ENCODE measurements at regions not wholly inside any gene's neighbourhood (a gene's known extent, or its start where the extent isn't known, plus 50 kb on each side); places are given as distances from the start of the nearest gene placed in this dataset.

DNA sequence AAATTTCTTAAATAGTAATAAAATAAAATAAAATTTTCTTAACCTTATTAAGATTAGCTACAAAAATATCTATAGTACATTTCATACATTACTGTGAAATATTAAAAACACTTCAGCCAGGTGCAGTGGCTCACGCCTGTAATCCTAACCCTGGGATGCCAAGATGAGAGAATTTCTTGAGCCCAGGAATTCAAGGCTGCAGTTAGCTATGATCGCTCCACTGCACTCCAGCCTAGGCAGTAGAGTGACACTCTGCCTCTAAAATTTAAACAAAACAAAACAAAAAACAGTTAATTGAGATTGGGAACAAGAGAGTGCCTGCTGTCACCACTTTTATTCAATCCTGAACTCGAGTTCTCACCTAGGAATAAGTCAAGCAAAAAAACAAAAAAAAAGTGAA, 95.0 kb upstream of the CPNE8 start:
- Mint-ChIP-seq H3K27ac (no peak overlapping the region), H3K4me1 (no peaks in the 10 kb centered on the region), H3K9me3 (no peaks in the 10 kb centered on the region), H3K36me3 (no peaks in the 10 kb centered on the region), H3K27me3 (ENCODE audit: low read depth) (peaks cover 10% of the 10 kb centered on the region), H3K4me3 (no peak overlapping the region)
- TF ChIP-seq CTCF (IDR thresholded peaks at IDR 0.05; ENCODE audit: unreplicated experiment), result no peak
- no peak for DNase-seq (ENCODE audit: low spot score in 2 of 2, unreplicated experiment in 2 of 2)

DNA sequence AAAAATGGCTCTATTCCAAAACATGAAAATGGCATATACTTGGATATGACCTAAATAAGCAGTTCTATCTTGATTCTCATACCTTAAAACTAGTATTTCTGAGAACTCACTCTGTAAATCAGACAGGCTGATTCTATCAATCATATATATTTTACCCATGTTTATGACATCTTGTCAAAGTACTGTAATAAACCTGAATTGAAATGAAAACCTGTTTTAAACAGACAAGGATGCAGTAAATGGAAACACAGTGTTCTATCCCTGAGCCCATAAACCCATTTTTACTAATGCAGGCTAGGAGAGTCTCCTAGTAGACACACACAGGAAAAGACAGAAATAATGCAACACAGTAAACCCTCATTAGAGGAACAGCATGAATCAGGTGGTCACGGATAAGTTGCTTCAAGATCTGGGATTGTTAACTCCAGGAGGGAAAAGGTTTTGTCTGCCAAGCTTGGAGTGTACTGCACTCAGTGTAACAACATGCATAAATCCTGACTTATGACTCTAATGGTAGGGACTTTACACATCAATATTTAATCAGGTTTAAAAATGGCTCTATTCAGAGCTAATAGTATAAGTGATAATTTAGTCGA, 93.6 kb upstream of the CPNE8 start:
- H3K4me3 Mint-ChIP-seq, result no peak overlapping the region
- no peaks in the 10 kb centered on the region for H3K4me1 Mint-ChIP-seq
- no peaks in the 10 kb centered on the region for H3K9me3 Mint-ChIP-seq
- no peak for TF ChIP-seq CTCF (IDR thresholded peaks at IDR 0.05; ENCODE audit: unreplicated experiment)
- H3K27ac Mint-ChIP-seq, result no peak overlapping the region
- H3K36me3 Mint-ChIP-seq, result no peaks in the 10 kb centered on the region
- peaks cover 2% of the 10 kb centered on the region for H3K27me3 Mint-ChIP-seq (ENCODE audit: low read depth)
- DNase-seq (ENCODE audit: low spot score in 2 of 2, unreplicated experiment in 2 of 2), result no peak

DNA sequence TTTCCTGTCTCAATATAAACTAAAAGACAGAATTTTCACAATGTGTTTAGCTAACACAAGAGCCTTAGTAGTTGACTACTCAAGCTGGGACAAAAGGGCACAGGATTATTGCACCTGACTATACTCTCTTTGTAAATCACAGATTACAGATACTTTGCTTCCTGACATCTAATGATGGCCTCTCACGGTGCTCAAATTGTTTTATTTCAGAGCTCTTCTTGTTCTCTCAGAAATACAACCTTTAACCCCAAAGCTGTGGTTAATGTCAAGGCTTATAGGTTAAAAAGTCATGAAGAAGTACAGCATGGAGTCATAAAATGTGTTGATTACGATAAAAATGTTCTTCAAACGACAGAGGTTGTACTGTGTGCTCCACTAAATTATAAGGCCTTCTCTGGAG, 89.9 kb upstream of the CPNE8 start:
- Mint-ChIP-seq H3K4me1 (no peaks in the 10 kb centered on the region), H3K27ac (no peak overlapping the region), H3K9me3 (peaks cover 5% of the 10 kb centered on the region), H3K27me3 (ENCODE audit: low read depth) (no peaks in the 10 kb centered on the region), H3K4me3 (no peak overlapping the region), H3K36me3 (no peaks in the 10 kb centered on the region)
- TF ChIP-seq CTCF (IDR thresholded peaks at IDR 0.05; ENCODE audit: unreplicated experiment), result no peak
- no peak for DNase-seq (ENCODE audit: low spot score in 2 of 2, unreplicated experiment in 2 of 2)

DNA sequence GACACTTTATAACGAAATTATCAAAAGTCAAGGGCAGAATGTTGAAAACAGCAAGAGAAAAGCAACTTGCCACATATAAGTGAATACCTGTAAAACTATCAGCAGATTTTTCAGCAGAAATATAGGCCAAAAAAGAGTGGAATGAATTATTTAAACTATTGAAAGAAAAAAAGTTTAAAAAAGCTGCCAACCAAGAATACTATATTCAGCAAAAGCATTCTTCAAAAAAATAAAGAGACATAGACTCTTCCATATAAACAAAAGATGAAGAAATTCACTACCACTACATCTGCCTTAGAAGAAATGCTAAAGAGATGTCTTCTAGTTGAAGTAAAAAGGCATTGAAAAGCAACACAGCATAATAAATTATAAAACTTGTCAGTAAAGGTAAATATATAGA, 80.6 kb upstream of the CPNE8 start:
- no peak overlapping the region for H3K27ac Mint-ChIP-seq

DNA sequence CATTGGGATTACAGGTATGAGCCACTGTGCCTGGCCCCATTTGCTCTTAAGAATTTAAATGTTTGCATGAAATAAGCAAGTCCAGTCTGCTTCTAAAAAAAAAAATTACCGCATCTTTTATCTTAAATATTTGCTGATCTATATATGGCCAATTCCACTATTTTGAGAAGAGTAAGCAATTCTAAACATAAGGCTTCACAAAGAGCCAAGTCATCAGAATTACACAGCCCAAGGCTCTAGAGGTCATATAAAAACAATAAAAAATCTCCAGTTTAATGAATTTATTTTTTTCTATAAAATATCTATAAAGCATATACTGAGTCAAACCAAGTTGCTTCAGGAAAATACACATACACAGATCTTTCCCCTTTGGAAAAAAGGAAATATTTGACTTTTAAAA, 79.0 kb upstream of the CPNE8 start:
- Mint-ChIP-seq H3K36me3 (peaks cover 3% of the 10 kb centered on the region), H3K27me3 (ENCODE audit: low read depth) (no peaks in the 10 kb centered on the region), H3K4me1 (no peaks in the 10 kb centered on the region), H3K4me3 (no peak overlapping the region), H3K27ac (no peak overlapping the region), H3K9me3 (peaks cover 24% of the 10 kb centered on the region)
- TF ChIP-seq CTCF (IDR thresholded peaks at IDR 0.05; ENCODE audit: unreplicated experiment), result no peak
- DNase-seq (ENCODE audit: low spot score in 2 of 2, unreplicated experiment in 2 of 2), result no peak

More for the DNA sequence above, 80.6 kb upstream of the CPNE8 start:
- Mint-ChIP-seq H3K9me3 (peaks cover 24% of the 10 kb centered on the region), H3K4me3 (no peak overlapping the region), H3K4me1 (no peaks in the 10 kb centered on the region), H3K27me3 (ENCODE audit: low read depth) (no peaks in the 10 kb centered on the region), H3K36me3 (peaks cover 3% of the 10 kb centered on the region)
- TF ChIP-seq CTCF (IDR thresholded peaks at IDR 0.05; ENCODE audit: unreplicated experiment), result no peak
- no peak for DNase-seq (ENCODE audit: low spot score in 2 of 2, unreplicated experiment in 2 of 2)

GRCh38 chr12:38983117-38983571, 77.8 kb upstream of the CPNE8 start:
- H3K4me3 Mint-ChIP-seq, result no peak overlapping the region
- peaks cover 24% of the 10 kb centered on the region for H3K9me3 Mint-ChIP-seq
- H3K4me1 Mint-ChIP-seq, result no peaks in the 10 kb centered on the region
- no peaks in the 10 kb centered on the region for H3K27me3 Mint-ChIP-seq (ENCODE audit: low read depth)
- H3K36me3 Mint-ChIP-seq, result peaks cover 3% of the 10 kb centered on the region
- no peak overlapping the region for H3K27ac Mint-ChIP-seq
- no peak for DNase-seq (ENCODE audit: low spot score in 2 of 2, unreplicated experiment in 2 of 2)
- no peak for TF ChIP-seq CTCF (IDR thresholded peaks at IDR 0.05; ENCODE audit: unreplicated experiment)

All from mesothelial cell of epicardium (in vitro differentiated cells).